ENCODE measurements at regions not wholly inside any gene's neighbourhood (a gene's known extent, or its start where the extent isn't known, plus 50 kb on each side); places are given as distances from the start of the nearest gene placed in this dataset.

- DNase-seq (ENCODE audit: low spot score), result no peak
Measured at GRCh38 chr6:22940581-22941290, 371.4 kb downstream of the HDGFL1 start.

DNA sequence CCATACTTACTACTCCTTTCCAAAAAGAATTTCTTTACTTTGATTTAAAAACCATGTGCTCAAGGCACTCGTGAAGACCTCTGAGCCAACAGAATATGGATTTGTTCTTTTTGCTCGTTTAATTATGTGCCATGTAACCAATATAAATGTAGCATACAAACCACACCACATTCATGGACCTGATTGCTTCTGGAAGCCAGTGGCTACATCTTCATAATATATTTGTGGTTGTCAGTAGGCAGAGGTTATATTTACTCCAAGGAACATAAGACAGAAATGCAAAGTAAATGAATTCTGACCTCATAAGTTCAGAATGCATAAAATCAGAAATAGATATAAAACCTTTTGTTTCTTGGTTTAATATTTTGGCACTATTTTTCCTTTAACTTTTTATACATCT lies 373.0 kb downstream of the HDGFL1 start:
- DNase-seq (ENCODE audit: low spot score), result no peak

GRCh38 chr6:22943327-22943726 lies 374.0 kb downstream of the HDGFL1 start:
- no peak for DNase-seq (ENCODE audit: low spot score)

GRCh38 chr6:22949967-22950366 lies 380.6 kb downstream of the HDGFL1 start:
- no peak for DNase-seq (ENCODE audit: low spot score)

DNA sequence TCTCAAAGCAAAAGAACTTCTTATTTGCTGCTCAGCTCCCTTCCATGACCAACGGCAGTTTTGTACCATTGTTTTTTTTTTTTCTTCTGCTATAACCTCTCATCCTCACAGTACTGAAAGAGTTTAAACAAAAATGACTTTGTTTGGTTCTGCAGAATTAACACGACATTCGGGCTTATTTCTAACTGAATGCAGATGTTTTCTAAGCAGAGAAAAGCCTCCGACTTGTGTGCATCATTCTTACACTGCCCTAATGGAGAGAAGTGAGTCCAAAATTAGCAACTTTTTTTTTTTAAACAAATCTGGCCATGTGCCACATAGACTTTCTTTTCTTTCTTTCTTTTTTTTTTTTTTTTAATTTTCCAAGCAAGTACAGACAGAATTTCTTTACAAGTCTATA lies 382.7 kb downstream of the HDGFL1 start:
- no peak for DNase-seq (ENCODE audit: low spot score)

- DNase-seq (ENCODE audit: low spot score), result no peak
Measured at GRCh38 chr6:22954749-22955385, 385.5 kb downstream of the HDGFL1 start.

- DNase-seq (ENCODE audit: low spot score), result no peak
Measured at GRCh38 chr6:22956029-22956681, 386.8 kb downstream of the HDGFL1 start.

DNA sequence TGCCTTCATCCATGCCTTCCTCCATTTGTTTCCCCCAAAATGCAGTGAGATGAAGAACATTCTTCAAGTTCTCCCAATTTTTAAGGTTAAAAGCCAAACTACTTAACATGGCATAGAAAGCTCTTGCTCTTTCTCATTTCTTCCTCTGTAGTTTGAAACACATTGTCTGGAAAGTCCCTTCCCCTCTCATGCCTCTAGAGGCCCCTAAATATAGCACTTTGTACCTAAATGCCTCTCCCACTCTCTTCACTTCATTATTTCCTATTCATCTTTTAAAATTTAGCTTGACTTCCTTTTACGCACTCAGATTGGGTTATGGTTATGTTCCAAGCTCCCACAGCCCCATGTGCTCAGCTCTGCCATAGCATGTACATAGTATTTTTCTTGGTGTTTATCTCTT lies 389.3 kb downstream of the HDGFL1 start:
- no peak for DNase-seq (ENCODE audit: low spot score)

- no peak for DNase-seq (ENCODE audit: low spot score)
Measured at GRCh38 chr6:22959571-22959970, 390.2 kb downstream of the HDGFL1 start.

- DNase-seq (ENCODE audit: low spot score), result no peak
Measured at GRCh38 chr6:22964334-22964733, 395.0 kb downstream of the HDGFL1 start.

- no peak for DNase-seq (ENCODE audit: low spot score)
Measured at GRCh38 chr6:22965889-22966288, 396.5 kb downstream of the HDGFL1 start.

DNA sequence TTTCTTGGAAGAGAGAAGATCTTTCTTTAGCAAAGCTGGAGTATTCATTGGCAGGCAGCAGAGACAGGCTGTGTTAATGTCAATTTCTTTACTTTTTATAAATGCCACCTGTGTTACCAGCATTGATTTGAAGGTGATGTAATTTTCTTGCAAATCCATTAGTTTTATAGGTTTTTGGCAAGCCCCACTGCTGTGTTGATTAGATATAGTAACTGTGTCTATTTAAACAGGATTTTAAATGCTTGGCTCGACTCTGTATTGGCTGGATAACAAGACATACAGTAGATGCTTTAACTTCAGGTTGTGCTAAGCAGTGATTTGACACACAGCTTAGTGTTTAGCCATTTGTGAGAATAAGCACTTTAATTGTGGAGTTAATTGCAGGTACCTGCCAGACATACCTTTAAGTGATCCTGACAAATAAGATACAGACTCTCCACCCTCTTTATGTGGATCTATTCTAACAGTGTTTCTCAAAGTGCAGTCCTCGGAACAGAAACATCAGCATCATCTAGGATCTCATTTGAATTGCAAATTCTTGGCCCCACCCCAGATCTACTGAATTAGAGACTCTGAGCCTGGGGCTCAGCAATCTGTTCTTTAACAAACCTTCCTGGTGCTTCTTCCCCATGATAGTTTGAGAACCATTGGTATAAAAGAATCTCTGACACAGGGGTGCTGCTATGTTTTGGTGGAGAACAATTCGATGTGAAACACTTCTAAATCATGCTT lies 397.5 kb downstream of the HDGFL1 start:
- no peak for DNase-seq (ENCODE audit: low spot score)

GRCh38 chr6:22970004-22970403 lies 400.6 kb downstream of the HDGFL1 start:
- DNase-seq (ENCODE audit: low spot score), result no peak

GRCh38 chr6:22972771-22973170 lies 403.4 kb downstream of the HDGFL1 start:
- no peak for DNase-seq (ENCODE audit: low spot score)

DNA sequence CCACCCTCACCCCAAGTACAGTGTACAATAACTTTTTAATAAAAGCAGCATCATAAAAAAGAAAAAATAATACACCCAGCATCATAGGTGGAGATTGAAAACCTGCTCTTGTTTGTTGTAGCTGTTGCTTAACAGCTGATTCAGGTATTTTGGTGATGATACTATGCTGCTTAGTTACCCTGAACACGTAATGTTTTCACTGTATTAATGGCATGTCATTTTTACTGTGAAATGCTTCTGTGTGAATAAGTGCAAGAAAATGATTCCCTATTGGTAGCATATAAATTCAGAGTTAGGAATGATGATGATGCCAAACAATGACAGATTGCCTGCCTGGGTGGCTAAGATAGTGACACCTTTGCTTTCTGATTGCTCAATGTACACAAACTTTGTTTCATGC lies 405.7 kb downstream of the HDGFL1 start:
- DNase-seq (ENCODE audit: low spot score), result no peak

- DNase-seq (ENCODE audit: low spot score), result no peak
Measured at GRCh38 chr6:22980446-22980845, 411.1 kb downstream of the HDGFL1 start.

GRCh38 chr6:23002044-23002619 lies 432.8 kb downstream of the HDGFL1 start:
- no peak for DNase-seq (ENCODE audit: low spot score)

DNA sequence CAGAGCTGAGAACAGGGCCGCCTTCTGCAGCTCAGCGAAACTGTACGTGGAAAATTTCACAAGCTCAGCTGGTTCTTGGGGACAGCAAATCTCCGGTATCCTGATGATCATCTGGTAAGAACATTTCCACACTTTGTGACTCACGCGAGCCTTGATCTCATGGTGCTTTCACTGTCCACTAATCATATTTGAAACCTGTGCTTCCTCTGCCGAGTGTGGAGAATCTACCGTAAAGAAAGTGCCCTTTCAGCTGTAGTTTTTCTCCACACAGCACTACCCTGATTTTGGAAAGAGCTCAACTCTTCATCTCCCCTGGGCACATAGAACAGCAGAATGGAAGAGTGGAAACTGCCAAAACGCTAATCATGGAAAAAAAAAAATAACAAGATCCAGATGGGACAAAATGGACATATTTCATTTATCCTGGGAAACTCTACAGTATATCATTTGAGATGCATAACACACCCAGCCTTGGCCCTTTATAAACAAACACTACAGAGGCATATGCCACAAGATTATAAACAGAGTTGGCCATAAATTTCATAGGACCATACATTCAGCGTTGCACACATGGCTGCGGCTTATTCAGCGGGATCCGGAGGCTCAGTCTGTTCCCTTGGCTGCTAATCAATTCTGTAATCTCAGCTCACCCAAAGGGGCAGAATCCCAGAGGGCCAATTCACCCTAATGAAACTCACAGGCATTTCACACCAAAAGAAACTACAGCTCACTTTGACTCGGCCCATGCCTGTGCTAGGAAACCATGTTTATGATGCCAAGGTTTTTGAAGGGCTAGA lies 434.5 kb downstream of the HDGFL1 start:
- DNase-seq (ENCODE audit: low spot score), result no peak

GRCh38 chr6:23006656-23007055 lies 437.3 kb downstream of the HDGFL1 start:
- DNase-seq (ENCODE audit: low spot score), result no peak

DNA sequence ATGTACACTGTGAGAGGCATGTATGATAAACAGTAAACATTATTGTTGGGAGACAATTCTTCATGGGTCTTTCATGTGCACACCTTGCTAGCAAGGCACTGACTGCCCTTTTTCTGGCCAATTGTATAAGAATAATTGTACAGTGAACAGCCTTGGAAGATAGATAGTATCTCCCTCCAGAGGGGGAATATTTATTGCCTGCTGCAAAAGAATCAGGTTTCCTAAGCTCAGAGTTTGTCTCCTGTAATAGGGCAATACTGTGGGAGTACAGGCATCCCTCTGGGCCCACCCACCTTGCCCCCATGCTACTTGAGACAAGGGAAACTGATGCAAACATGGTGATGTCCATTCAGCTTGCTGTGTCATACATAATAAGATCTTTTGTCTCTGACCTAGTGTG lies 442.2 kb downstream of the HDGFL1 start:
- no peak for DNase-seq (ENCODE audit: low spot score)

DNA sequence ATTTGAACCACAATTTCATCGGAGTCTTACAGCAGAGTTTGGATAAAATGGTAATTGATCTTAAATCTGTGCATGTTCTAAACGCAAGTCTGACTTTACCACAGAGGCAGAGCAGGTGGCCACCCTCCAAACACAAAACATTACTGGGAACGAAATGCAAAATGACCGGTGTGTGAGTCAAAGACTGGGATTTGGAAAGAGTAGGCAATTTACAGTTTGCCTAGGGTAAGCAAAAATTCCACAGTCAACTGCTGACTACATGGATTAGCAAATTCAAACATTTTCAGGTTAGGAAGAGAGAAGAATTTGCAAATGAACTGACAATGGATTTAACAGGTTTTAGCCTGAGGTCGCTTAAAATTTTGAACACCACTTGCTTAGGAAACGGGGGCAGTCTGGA lies 444.4 kb downstream of the HDGFL1 start:
- DNase-seq (ENCODE audit: low spot score), result no peak

DNA sequence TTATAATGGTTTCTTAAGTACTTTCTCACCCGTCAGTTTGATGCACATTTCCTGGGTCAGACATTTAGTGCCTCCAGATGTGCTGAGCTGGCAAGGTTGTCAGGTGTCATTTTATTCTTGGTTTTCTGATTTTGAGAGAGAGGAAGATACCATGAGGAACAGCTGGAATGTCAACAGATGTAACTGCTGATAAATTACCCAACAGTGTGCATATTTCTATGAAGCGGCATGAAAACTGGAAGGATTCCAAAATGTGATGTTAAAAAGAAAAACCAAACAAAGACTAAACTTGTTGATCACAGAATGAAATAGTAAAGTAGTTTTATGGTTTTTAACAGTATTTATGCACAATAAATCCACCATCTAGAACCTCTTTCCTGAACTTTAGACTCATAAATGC lies 447.3 kb downstream of the HDGFL1 start:
- no peak for DNase-seq (ENCODE audit: low spot score)

Measured in ecto neural progenitor cell (in vitro differentiated cells).